GM12878 (cell line): ENCODE measurements at regions not wholly inside any gene's neighbourhood (a gene's known extent, or its start where the extent isn't known, plus 50 kb on each side); places are given as distances from the start of the nearest gene placed in this dataset.

Experiments
- ATAC-seq: fragments of 200-7000 bp; cut with Tn5 transposase; 3 replicates; pipeline ENCODE4 v1.9.1; 2020; ENCODE audit warnings: mild to moderate bottlenecking, moderate library complexity
- BruUV-seq: library from RNA; stranded (reverse); fragments of 400-500 nt; replicated peaks from 2 replicates; lab custom pipeline; 2021; lab: Mats Ljungman, UMichigan
- CTCF ChIA-PET: fragments of 300-600 bp; sonication (Branson Sonifier 250); formaldehyde crosslinking; extraction: SDS; loops from one replicate; lab custom pipeline; 2021; ENCODE audit warnings: inconsistent platforms; lab: Yijun Ruan, JAX
- POLR2A ChIA-PET: fragments of 350-600 bp; formaldehyde crosslinking; extraction: SDS; loops from one replicate; lab custom pipeline; 2021; ENCODE audit warnings: inconsistent platforms; lab: Charles Lee
- RAD21 ChIA-PET: fragments of 300-600 bp; sonication (Branson Sonifier 250); formaldehyde crosslinking; loops from one replicate; lab custom pipeline; 2023; ENCODE audit warnings: antibody characterized with exemption; ENCODE audit not compliant: unreplicated experiment; lab: Charles Lee
- SMC1A ChIA-PET: fragments of 300-600 bp; sonication (Branson Sonifier 250); formaldehyde crosslinking; loops from one replicate; lab custom pipeline; 2023; ENCODE audit not compliant: unreplicated experiment, uncharacterized antibody; lab: Charles Lee
- DNase-seq: peaks from one replicate; pipeline ENCODE4 v3.0.0-alpha.2; 2011; ENCODE audit warnings: low read depth, low spot score
- FAIRE-seq: peaks from 3 replicates; lab custom pipeline; 2011; peaks lifted over from hg19 to GRCh38; lab: Jason Lieb, UNC
- H2AFZ ChIP-seq: 2 replicates; pipeline ENCODE4 v1.6.0; 2011; ENCODE audit warnings: low read depth, low read length, control low read depth; ENCODE audit not compliant: control insufficient read depth
- H3K27ac ChIP-seq: 2 replicates; pipeline ENCODE4 v1.5.1; 2011; ENCODE audit warnings: control low read depth; ENCODE audit not compliant: control insufficient read depth, insufficient read depth
- H3K27me3 ChIP-seq, 2 experiments: replicated peaks in 1 of 2; 2 replicates each; pipeline versions ENCODE4 v1.6.0 to v1.6.1; 2011; ENCODE audit warnings: low read length in 1 of 2; ENCODE audit not compliant: control insufficient read depth in 2 of 2, insufficient read depth in 2 of 2
- H3K36me3 ChIP-seq, 2 experiments: 2 replicates each; pipeline ENCODE4 v1.5.1; 2011; ENCODE audit warnings: low read length in 1 of 2; ENCODE audit not compliant: control insufficient read depth in 2 of 2, insufficient read depth in 2 of 2
- H3K4me1 ChIP-seq: 2 replicates; pipeline ENCODE4 v1.6.1; 2011; ENCODE audit warnings: mild to moderate bottlenecking, low read length, moderate library complexity, mixed read lengths; ENCODE audit not compliant: control insufficient read depth, insufficient read depth
- H3K4me2 ChIP-seq: 2 replicates; pipeline ENCODE4 v1.6.0; 2011; ENCODE audit warnings: control low read depth; ENCODE audit not compliant: control insufficient read depth, insufficient read depth
- H3K4me3 ChIP-seq: fragments of 200-600 bp; sonication (generic); 2 replicates; pipeline ENCODE4 v1.5.1; 2016
- H3K79me2 ChIP-seq: 2 replicates; pipeline ENCODE4 v1.6.0; 2011; ENCODE audit warnings: low read length; ENCODE audit not compliant: control insufficient read depth, insufficient read depth
- H3K9ac ChIP-seq: 2 replicates; pipeline ENCODE4 v1.8.0; 2011; ENCODE audit warnings: low read length, control low read depth, mixed read lengths; ENCODE audit not compliant: control insufficient read depth, insufficient read depth
- H3K9me3 ChIP-seq: replicated peaks from 3 replicates; pipeline ENCODE4 v1.5.1; 2011; ENCODE audit warnings: mild to moderate bottlenecking, low read length; ENCODE audit not compliant: control insufficient read depth, insufficient read depth
- H4K20me1 ChIP-seq: 2 replicates; pipeline ENCODE4 v1.6.0; 2011; ENCODE audit not compliant: control insufficient read depth, insufficient read depth
- BHLHE40 ChIP-seq, 2 experiments: fragments of 450-650 bp in 1 of 2; IDR thresholded peaks; 2 replicates each; pipeline ENCODE4 v1.6.1; 2011 to 2017; ENCODE audit warnings: low read depth in 2 of 2, borderline replicate concordance in 1 of 2, improper control_type of control experiment in 1 of 2, low read length in 1 of 2, mild to moderate bottlenecking in 1 of 2
- EED ChIP-seq: sonication (generic); IDR thresholded peaks from 2 replicates; pipeline ENCODE4 v1.6.1; 2016; ENCODE audit warnings: antibody characterized with exemption, low read depth
- EZH2 ChIP-seq: IDR thresholded peaks from 2 replicates; pipeline ENCODE4 v1.6.1; 2012; ENCODE audit warnings: low read depth, mild to moderate bottlenecking, control low read depth, inconsistent platforms, low read length, borderline replicate concordance; ENCODE audit not compliant: control insufficient read depth
- MXI1 ChIP-seq: fragments of 150-350 bp; IDR thresholded peaks from 2 replicates; pipeline ENCODE4 v1.6.1; 2011; ENCODE audit warnings: low read depth, mild to moderate bottlenecking, inconsistent platforms, low read length, improper control_type of control experiment
- NRF1 ChIP-seq: conservative IDR thresholded peaks from 2 replicates; pipeline ENCODE4 v1.6.1; 2011; ENCODE audit warnings: mild to moderate bottlenecking, low read depth, low read length, improper control_type of control experiment
- PAX5 ChIP-seq: IDR thresholded peaks from 2 replicates; pipeline ENCODE4 v1.6.1; 2011; ENCODE audit warnings: low read depth, low read length, borderline replicate concordance
- PML ChIP-seq: IDR thresholded peaks from 2 replicates; pipeline ENCODE4 v1.6.1; 2012; ENCODE audit warnings: low read length, inconsistent platforms
- RAD51 ChIP-seq: fragments of 450-650 bp; IDR thresholded peaks from 2 replicates; pipeline ENCODE4 v1.6.1; 2016; ENCODE audit warnings: moderate library complexity, mild to moderate bottlenecking, inconsistent platforms
- RUNX3 ChIP-seq: IDR thresholded peaks from 2 replicates; pipeline ENCODE4 v1.6.1; 2012; ENCODE audit warnings: low read length, inconsistent platforms
- YY1 ChIP-seq: IDR thresholded peaks from 2 replicates; pipeline ENCODE4 v1.6.1; 2011; ENCODE audit warnings: low read depth, mild to moderate bottlenecking, low read length
- WGBS: methylation state at CpG from one replicate; pipeline ENCODE4 v1.1.6; 2016; ENCODE audit warnings: low lambda C conversion rate; ENCODE audit not compliant: insufficient replicate concordance, insufficient coverage; ENCODE audit errors: missing lambda C conversion rate; 5-methylcytosine and 5-hydroxymethylcytosine counted together
- in situ Hi-C: fragments of 300-500 bp; cut with MboI; formaldehyde crosslinking; loops from 9 replicates; pipeline ENCODE4 v1.14.3; 2018; ENCODE audit warnings: mixed read lengths
- intact Hi-C: fragments of 100-400 bp; cut with micrococcal nuclease; formaldehyde crosslinking; loops from one replicate; pipeline ENCODE4 v1.14.2; 2022; ENCODE audit not compliant: unreplicated experiment
- TF ChIP-seq, protein P1 (sequence below): fragments of 450-650 bp; conservative IDR thresholded peaks from 2 replicates; pipeline ENCODE4 v1.6.1; 2017; ENCODE audit warnings: mild to moderate bottlenecking, moderate library complexity
- TF ChIP-seq, protein P2 (sequence below): fragments of 450-650 bp; IDR thresholded peaks from 2 replicates; pipeline ENCODE4 v1.6.1; 2016; ENCODE audit warnings: mild to moderate bottlenecking

DNA sequence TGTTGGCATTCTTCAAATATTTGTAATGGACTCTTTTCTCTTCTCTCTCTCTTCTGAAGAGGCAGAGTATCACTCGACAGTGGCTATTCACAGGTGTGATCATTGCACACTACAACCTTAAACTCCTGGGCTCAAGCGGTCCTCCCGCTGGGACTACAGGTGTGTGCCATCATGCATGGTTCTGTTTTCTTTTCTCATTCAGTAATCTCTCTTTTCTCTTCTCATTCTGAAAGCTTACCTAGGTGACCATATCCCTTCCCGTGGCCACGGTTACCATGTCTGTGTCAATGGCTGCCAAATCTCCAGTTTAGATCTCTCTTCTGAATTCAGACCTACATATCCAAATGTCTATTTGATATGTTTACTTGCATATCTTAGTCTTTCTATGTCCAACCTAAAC is 96.3 kb downstream of the SOX2 start:
- Histone ChIP-seq H3K4me1 (no peaks in the 10 kb centered on the region), H3K27me3 (no peaks in the 10 kb centered on the region), H3K9me3 (no peaks in the 10 kb centered on the region), H2AFZ (no peak overlapping the region), H3K79me2 (no peaks in the 10 kb centered on the region), H3K9ac (no peak overlapping the region), H3K4me3 (no peak overlapping the region), H4K20me1 (no peaks in the 10 kb centered on the region), H3K27ac (no peak overlapping the region), H3K36me3 (no peaks in the 10 kb centered on the region), H3K4me2 (no peak overlapping the region)
- no TSS peak for BruUV-seq
- ChIA-PET RAD21 (no interaction called here), POLR2A (no interaction called here), CTCF (no interaction called here), SMC1A (no interaction called here)
- 13% methylated on average over 5 of the region's 5 CpGs for WGBS
- in situ Hi-C loops = no loop called here
- DNase-seq (no peak), FAIRE-seq (peak; percentile 35), ATAC-seq (no peak)
- TF ChIP-seq MXI1 = no peak
- TF ChIP-seq PML = no peak
- TF ChIP-seq RAD51 = no peak
- no peak for TF ChIP-seq NRF1
- TF ChIP-seq, protein P1, sequence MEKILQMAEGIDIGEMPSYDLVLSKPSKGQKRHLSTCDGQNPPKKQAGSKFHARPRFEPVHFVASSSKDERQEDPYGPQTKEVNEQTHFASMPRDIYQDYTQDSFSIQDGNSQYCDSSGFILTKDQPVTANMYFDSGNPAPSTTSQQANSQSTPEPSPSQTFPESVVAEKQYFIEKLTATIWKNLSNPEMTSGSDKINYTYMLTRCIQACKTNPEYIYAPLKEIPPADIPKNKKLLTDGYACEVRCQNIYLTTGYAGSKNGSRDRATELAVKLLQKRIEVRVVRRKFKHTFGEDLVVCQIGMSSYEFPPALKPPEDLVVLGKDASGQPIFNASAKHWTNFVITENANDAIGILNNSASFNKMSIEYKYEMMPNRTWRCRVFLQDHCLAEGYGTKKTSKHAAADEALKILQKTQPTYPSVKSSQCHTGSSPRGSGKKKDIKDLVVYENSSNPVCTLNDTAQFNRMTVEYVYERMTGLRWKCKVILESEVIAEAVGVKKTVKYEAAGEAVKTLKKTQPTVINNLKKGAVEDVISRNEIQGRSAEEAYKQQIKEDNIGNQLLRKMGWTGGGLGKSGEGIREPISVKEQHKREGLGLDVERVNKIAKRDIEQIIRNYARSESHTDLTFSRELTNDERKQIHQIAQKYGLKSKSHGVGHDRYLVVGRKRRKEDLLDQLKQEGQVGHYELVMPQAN = no peak
- TF ChIP-seq RUNX3 = peak; percentile 20; the same call in 1 of the 2 replicates
- 0 out of 2 replicates have a peak, but pooled peaks have one; percentile 40 for TF ChIP-seq EED
- no peak for TF ChIP-seq PAX5
- no peak for TF ChIP-seq BHLHE40 (IDR thresholded peaks at IDR 0.05; ENCODE audit: borderline replicate concordance in 1 of 2, low read depth in 2 of 2, low read length in 1 of 2)
- TF ChIP-seq YY1 = no peak
- TF ChIP-seq, protein P2, sequence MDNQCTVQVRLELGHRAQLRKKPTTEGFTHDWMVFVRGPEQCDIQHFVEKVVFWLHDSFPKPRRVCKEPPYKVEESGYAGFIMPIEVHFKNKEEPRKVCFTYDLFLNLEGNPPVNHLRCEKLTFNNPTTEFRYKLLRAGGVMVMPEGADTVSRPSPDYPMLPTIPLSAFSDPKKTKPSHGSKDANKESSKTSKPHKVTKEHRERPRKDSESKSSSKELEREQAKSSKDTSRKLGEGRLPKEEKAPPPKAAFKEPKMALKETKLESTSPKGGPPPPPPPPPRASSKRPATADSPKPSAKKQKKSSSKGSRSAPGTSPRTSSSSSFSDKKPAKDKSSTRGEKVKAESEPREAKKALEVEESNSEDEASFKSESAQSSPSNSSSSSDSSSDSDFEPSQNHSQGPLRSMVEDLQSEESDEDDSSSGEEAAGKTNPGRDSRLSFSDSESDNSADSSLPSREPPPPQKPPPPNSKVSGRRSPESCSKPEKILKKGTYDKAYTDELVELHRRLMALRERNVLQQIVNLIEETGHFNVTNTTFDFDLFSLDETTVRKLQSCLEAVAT = no peak
- TF ChIP-seq EZH2 = no peak
- intact Hi-C loops = no loop called here
